Posterior vena cava (tissue), 2 donors: ENCODE measurements at regions not wholly inside any gene's neighbourhood (a gene's known extent, or its start where the extent isn't known, plus 50 kb on each side); places are given as distances from the start of the nearest gene placed in this dataset.

ENCODE experiments used
- DNase-seq: peaks from one replicate; pipeline ENCODE4 v3.0.0-alpha.2; 2020; ENCODE audit warnings: low spot score
- intact Hi-C, 2 donors: fragments of 100-400 bp; cut with DNase I; formaldehyde crosslinking; loops; one replicate each; pipeline versions ENCODE4 v1.14.1 to v1.14.2; 2022 to 2023
- donor health status: DM: yes; HTN: yes; CAD: no.
- donor health status: DM: yes; HTN: yes; CAD: no.

- no peak for DNase-seq
- intact Hi-C loops, result no loop called here
Measured at GRCh38 chr5:128662997-128663396, 125.0 kb upstream of the FBN2 start.

- no peak for DNase-seq
- intact Hi-C loops, result no loop called here
Measured at GRCh38 chr5:128665747-128666355, 127.8 kb upstream of the FBN2 start.

- intact Hi-C loops, result no loop called here
Measured at GRCh38 chr5:128667152-128667551, 129.1 kb upstream of the FBN2 start.

GRCh38 chr5:128667751-128668150 is 129.7 kb upstream of the FBN2 start:
- intact Hi-C loops, result no loop called here
- DNase-seq, result no peak

More at GRCh38 chr5:128667152-128667551, 129.1 kb upstream of the FBN2 start:
- DNase-seq, result no peak

GRCh38 chr5:128668921-128669320 is 130.9 kb upstream of the FBN2 start:
- no peak for DNase-seq
- intact Hi-C loops, result no loop called here

GRCh38 chr5:128669803-128670202 is 131.8 kb upstream of the FBN2 start:
- intact Hi-C loops, result no loop called here
- DNase-seq, result no peak

- intact Hi-C loops, result no loop called here
- no peak for DNase-seq
Measured at GRCh38 chr5:128671943-128672342, 133.9 kb upstream of the FBN2 start.

GRCh38 chr5:128673000-128673399 is 135.0 kb upstream of the FBN2 start:
- intact Hi-C loops, result no loop called here

GRCh38 chr5:128673411-128673957 is 135.4 kb upstream of the FBN2 start:
- intact Hi-C loops, result no loop called here
- DNase-seq, result no peak

More at GRCh38 chr5:128673000-128673399, 135.0 kb upstream of the FBN2 start:
- DNase-seq, result no peak

- intact Hi-C loops, result no loop called here
- DNase-seq, result no peak
Measured at GRCh38 chr5:128673970-128674369, 135.9 kb upstream of the FBN2 start.

GRCh38 chr5:128674837-128675446 is 136.9 kb upstream of the FBN2 start:
- intact Hi-C loops, result no loop called here
- DNase-seq, result no peak

- intact Hi-C loops, result no loop called here
Measured at GRCh38 chr5:128681096-128681495, 143.1 kb upstream of the FBN2 start.

GRCh38 chr5:128681764-128682592 is 143.9 kb upstream of the FBN2 start:
- no peak for DNase-seq
- intact Hi-C loops, result no loop called here

More at GRCh38 chr5:128681096-128681495, 143.1 kb upstream of the FBN2 start:
- DNase-seq, result no peak

GRCh38 chr5:128682669-128683068 is 144.6 kb upstream of the FBN2 start:
- intact Hi-C loops, result no loop called here
- no peak for DNase-seq

GRCh38 chr5:128684961-128685360 is 146.9 kb upstream of the FBN2 start:
- DNase-seq, result no peak
- intact Hi-C loops, result no loop called here

GRCh38 chr5:128687930-128688329 is 149.9 kb upstream of the FBN2 start:
- intact Hi-C loops, result no loop called here
- DNase-seq, result no peak

- no peak for DNase-seq
- intact Hi-C loops, result no loop called here
Measured at GRCh38 chr5:128693764-128694163, 155.7 kb upstream of the FBN2 start.

GRCh38 chr5:128695791-128696530 is 157.9 kb upstream of the FBN2 start:
- no peak for DNase-seq
- intact Hi-C loops, result no loop called here

- intact Hi-C loops, result no loop called here
- no peak for DNase-seq
Measured at GRCh38 chr5:128701301-128701700, 163.3 kb upstream of the FBN2 start.

GRCh38 chr5:128703322-128703721 is 165.3 kb upstream of the FBN2 start:
- intact Hi-C loops, result no loop called here
- no peak for DNase-seq
